Epithelial cell of esophagus (primary cell): ENCODE measurements at regions not wholly inside any gene's neighbourhood (a gene's known extent, or its start where the extent isn't known, plus 50 kb on each side); places are given as distances from the start of the nearest gene placed in this dataset.
"Not testable (repeated sequence)": the region's sequence is repeated elsewhere in the genome, so short reads cannot be mapped to it uniquely, and the experiment has no call there.

Experiments used
- DNase-seq: peaks from one replicate; pipeline ENCODE4 v3.0.0; 2010; ENCODE audit warnings: low read depth
- H3K4me3 ChIP-seq: 2 replicates; pipeline ENCODE4 v1.5.1; 2011; ENCODE audit warnings: mild to moderate bottlenecking, low read length, control low read depth
- CTCF ChIP-seq: IDR thresholded peaks from 2 replicates; pipeline ENCODE4 v1.5.1; 2011; ENCODE audit warnings: low read depth, mild to moderate bottlenecking, low read length, control low read depth, inconsistent platforms; ENCODE audit not compliant: insufficient read depth; ENCODE audit errors: missing control alignments

DNA sequence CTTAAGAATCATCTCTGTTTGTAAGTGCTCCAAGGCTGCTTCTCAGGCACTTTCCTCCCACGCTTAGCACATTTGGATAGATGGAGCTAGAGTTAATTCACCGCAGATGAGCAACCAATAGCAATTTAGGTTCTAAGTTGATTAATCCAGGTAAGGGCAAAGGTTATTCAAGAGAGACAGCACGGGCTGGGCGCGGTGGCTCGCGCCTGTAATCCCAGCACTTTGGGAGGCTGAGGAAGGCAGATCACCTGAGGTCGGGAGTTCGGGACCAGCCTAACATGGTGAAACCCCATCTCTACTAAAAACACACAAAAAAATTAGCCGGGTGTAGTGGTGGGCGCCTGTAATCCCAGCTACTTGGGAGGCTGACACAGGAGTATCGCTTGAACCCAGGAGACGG is 54.5 kb upstream of the UNC13C start:
- not testable (repeated sequence) for DNase-seq

DNA sequence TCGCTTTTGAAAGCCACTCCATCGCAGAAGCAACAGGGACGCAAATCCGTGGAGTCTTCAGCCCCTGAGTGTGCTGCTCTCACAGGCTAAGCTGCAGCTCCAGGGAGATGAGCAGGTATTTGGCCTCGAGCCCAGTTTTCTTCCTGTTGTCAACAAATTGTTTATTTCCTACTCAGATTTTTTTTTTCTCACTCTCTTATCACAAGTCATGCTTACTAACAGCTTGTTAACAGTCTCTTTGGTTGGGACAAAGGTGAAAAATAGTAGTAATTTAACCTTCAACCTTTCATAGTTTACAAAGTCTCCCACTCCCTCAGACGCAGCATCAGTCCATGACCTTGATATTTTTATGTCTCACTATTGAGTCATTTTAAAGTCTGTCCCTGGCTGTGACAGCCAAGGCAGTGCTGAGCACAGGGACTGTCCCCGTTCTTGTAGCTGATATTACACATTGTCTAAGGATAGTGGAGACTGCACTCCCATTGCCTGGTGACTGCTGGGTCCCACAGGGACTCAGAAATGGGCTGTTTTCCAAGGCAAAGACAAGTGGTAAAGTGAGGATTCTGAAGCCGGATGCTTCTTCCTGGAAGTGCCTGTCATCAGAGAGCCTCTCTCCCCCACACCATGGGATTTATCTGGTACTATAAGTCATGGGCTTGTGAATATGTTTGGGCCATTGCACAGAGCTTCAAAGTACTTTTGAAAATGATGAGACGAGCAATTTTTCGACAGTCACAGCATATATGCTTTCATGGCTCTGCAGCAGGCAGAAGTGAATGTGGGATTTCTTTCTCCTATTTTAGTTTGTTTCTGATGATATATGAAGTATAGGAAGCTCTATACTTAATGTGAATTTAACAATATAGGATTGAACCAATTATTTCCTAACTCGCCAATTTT is 59.8 kb upstream of the UNC13C start:
- no peak for TF ChIP-seq CTCF
- DNase-seq, result peak; percentile 72
- no peak overlapping the region for H3K4me3 ChIP-seq

More for the DNA sequence above, 54.5 kb upstream of the UNC13C start:
- not testable (repeated sequence) for H3K4me3 ChIP-seq

DNA sequence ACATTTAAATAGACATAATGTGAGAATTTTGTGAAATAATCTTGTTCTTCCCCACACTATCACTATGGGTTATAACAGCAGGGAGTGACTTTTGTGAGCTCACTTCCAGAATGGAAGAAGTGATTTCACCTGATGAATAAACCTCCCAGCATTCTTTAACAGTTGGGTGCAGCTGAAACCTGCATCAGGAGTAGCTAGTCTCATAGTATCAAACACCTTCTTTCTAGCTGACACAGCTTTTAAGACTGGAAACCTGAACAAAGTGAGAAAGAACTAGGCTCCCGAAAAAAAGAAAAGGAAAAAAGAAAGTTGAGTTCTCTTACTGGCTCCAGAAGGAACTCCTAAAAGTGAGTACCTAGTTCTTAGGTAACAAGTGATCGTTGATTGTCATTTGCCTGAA is 61.1 kb upstream of the UNC13C start:
- H3K4me3 ChIP-seq, result no peak overlapping the region
- DNase-seq, result peak; percentile 76
- TF ChIP-seq CTCF, result no peak

DNA sequence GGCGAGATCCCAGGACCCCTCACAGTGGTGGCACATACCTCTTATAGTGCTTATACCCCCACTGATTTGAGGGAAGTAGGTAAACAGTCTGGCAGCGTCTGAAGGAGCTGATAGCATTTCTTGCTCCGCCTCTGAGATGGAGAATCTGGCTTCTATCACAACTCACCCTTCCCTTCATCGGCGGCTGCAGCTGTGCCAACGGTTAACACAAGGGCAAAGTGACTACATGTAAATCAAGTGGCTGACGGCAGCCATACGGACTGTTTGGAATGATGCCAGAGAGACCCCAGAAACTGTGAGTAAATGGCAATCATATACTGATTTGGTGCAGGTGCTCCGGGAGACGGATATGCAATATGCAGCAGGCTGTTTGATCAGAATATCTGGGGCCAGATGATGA is 66.8 kb upstream of the UNC13C start:
- DNase-seq, result no peak
- no peak for TF ChIP-seq CTCF
- no peak overlapping the region for H3K4me3 ChIP-seq

DNA sequence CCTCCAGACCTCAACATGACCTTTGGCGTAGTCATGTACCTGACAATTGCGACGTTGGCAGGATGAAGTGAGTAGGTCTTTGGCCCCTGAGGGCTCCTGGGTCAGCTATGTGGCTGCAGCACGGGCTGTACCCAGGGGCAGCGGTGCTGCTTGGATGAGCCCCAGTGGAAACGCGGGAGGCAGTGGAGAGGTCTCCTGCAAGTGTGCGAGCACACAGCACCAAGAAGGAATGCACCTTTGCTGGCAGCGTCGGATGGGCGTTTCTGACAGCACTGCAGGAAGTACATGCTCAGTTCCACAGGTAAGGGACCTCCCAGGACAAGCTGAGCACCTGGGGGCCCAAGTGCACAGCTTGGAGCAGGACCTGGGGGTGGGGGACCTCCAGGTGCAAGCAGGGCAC is 67.4 kb upstream of the UNC13C start:
- no peak for TF ChIP-seq CTCF
- peak; percentile 33 for DNase-seq
- H3K4me3 ChIP-seq, result no peak overlapping the region

- peak; percentile 96 for DNase-seq
- no peak for TF ChIP-seq CTCF
- H3K4me3 ChIP-seq, result no peak overlapping the region
Measured at GRCh38 chr15:53910236-53910849, 67.9 kb upstream of the UNC13C start.

DNA sequence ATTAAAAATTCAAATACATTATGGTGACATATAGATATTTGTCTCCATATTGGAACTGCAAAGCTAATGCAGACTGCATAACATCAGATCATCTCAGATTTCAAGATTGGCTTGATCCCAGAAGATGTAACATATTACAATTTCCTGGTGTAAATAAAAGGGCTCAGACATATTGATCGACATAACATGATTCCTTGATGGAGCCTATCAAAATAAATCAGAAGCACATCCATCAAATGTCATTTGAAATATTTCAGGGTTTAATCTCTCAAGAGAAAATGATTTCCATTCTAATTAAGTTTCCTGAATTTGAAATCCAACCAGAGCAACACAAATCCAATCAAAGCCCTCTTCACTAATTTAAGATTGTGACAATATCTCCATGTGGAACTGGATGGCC is 75.1 kb upstream of the UNC13C start:
- no peak for DNase-seq
- no peak for TF ChIP-seq CTCF
- no peak overlapping the region for H3K4me3 ChIP-seq

DNA sequence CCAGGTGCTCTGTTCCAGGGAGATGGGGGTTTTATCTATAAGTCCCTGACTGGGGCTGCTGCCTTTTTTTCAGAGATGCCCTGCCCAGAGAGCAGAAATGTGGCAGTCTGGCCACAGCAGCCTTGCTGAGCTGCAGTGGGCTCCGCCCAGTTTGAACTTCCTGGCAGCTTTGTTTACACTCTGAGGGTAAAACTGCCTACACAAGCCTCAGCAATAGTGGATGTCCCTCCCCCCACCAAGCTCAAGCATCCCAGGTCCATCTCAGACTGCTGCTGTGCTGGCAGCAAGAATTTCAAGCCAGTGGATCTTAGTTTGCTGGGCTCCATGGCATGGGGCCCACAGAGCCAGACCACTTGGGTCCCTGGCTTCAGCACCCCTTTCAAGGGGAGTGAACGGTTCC is 84.8 kb upstream of the UNC13C start:
- not testable (repeated sequence) for H3K4me3 ChIP-seq, DNase-seq
